Tibial nerve (tissue), 4 donors: ENCODE measurements at regions not wholly inside any gene's neighbourhood (a gene's known extent, or its start where the extent isn't known, plus 50 kb on each side); places are given as distances from the start of the nearest gene placed in this dataset.

Experiments
- DNase-seq, 2 donors: peaks; one replicate each; pipeline ENCODE4 v3.0.0-alpha.2; 2019; ENCODE audit warnings: low spot score in 2 of 2
- H3K27ac ChIP-seq, 4 donors: fragments of 200-600 bp; sonication (generic) in 3 of 4; one replicate each; pipeline ENCODE4 v1.5.1; 2017 to 2019; ENCODE audit warnings: mild to moderate bottlenecking in 1 of 4
- H3K27me3 ChIP-seq, 2 donors: fragments of 200-600 bp; sonication (generic) in 1 of 2; one replicate each; pipeline versions ENCODE4 v1.5.1 to v1.6.0; 2017 to 2019
- H3K36me3 ChIP-seq, 3 donors: fragments of 200-600 bp; sonication (generic); one replicate each; pipeline ENCODE4 v1.5.1; 2018 to 2019
- H3K4me1 ChIP-seq, 4 donors: fragments of 200-600 bp; sonication (generic) in 3 of 4; one replicate each; pipeline ENCODE4 v1.5.1; 2017 to 2019
- H3K4me3 ChIP-seq, 4 donors: fragments of 200-600 bp; sonication (generic) in 3 of 4; one replicate each; pipeline ENCODE4 v1.5.1; 2017 to 2019; ENCODE audit warnings: mild to moderate bottlenecking in 1 of 4, moderate library complexity in 1 of 4
- H3K9me3 ChIP-seq, 4 donors: fragments of 200-600 bp; sonication (generic) in 3 of 4; one replicate each; pipeline ENCODE4 v1.5.1; 2017 to 2019
- CTCF ChIP-seq, 5 experiments: fragments of 200-600 bp in 3 of 5; fragments of 450-650 bp in 2 of 5; sonication (generic) in 3 of 5; IDR thresholded peaks; one replicate each; pipeline ENCODE4 v1.5.1; 2016 to 2019; ENCODE audit warnings: antibody characterized with exemption in 5 of 5, mild to moderate bottlenecking in 3 of 5, moderate library complexity in 2 of 5
- EP300 ChIP-seq, 2 donors: sonication (generic); formaldehyde crosslinking; IDR thresholded peaks; one replicate each; pipeline ENCODE4 v1.6.1; 2017; ENCODE audit warnings: antibody characterized with exemption in 2 of 2, mild to moderate bottlenecking in 1 of 2
- POLR2A ChIP-seq, 2 donors: fragments of 450-650 bp; IDR thresholded peaks; one replicate each; pipeline ENCODE4 v1.6.1; 2017; ENCODE audit warnings: antibody characterized with exemption in 2 of 2, mild to moderate bottlenecking in 2 of 2, moderate library complexity in 2 of 2
- WGBS, 2 donors: methylation state at CpG; one replicate each; pipeline ENCODE4 v1.1.5; 2018; 5-methylcytosine and 5-hydroxymethylcytosine counted together

DNA sequence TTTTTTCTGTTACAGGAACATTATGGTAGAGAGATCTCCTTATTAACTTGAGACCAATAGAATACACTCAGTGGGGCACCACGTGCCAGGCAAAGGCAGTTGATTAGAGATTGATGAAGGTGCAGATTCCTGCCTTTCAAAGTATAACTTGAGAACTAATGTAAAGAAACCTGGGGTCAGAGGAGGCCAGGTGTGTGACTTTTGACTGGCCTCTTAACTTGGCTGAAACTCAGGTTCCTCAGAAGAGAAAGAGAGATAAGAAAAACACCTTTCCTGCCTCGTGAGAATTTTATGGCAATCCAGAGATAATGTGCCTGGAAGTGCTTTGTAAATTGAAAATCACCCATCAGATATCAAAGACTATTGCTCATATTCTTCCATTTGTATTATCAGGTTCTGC, 110.7 kb upstream of the GZMB start:
- DNase-seq = no peak
- H3K27ac ChIP-seq = no peak overlapping the region
- 71 to 79% methylated on average over 2 of the region's 2 CpGs for WGBS, 2 donors
- H3K9me3 ChIP-seq = peaks cover 0 to 12% (median 3%) of the 10 kb centered on the region in 4 donors
- no peaks in the 10 kb centered on the region for H3K4me1 ChIP-seq
- no peaks in the 10 kb centered on the region for H3K36me3 ChIP-seq
- TF ChIP-seq CTCF (IDR thresholded peaks at IDR 0.05) (no peak), EP300 (IDR thresholded peaks at IDR 0.05) (no peak), POLR2A (IDR thresholded peaks at IDR 0.05) (no peak)
- no peaks in the 10 kb centered on the region for H3K27me3 ChIP-seq
- no peak overlapping the region for H3K4me3 ChIP-seq

DNA sequence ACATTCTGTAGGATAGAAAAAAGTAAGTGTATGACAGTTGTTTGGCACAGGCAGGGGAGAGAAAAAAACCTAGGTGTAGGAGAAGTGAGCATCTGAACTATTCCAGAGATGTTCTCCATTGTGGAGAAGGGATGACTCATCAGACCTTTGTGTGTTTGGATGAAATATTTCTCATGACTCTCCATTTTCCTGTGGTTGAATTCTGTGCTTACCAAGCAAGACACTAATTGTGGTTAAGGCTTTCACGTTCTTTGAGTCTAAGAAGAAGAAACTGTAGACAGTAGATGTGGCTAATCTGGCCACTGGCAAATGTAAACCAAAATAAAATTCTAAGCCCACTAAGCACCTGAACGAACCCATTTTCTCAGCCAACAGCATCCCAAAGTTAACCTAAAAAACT, 107.9 kb upstream of the GZMB start:
- no peak for DNase-seq
- Histone ChIP-seq H3K27ac (no peak overlapping the region), H3K4me3 (no peak overlapping the region), H3K36me3 (no peaks in the 10 kb centered on the region), H3K4me1 (no peaks in the 10 kb centered on the region), H3K9me3 (peaks cover 0 to 3% (median 0%) of the 10 kb centered on the region in 4 donors), H3K27me3 (no peaks in the 10 kb centered on the region)
- TF ChIP-seq CTCF (IDR thresholded peaks at IDR 0.05) (no peak), POLR2A (IDR thresholded peaks at IDR 0.05) (no peak), EP300 (IDR thresholded peaks at IDR 0.05) (no peak)
- 68 to 74% methylated on average over 2 of the region's 2 CpGs for WGBS, 2 donors

DNA sequence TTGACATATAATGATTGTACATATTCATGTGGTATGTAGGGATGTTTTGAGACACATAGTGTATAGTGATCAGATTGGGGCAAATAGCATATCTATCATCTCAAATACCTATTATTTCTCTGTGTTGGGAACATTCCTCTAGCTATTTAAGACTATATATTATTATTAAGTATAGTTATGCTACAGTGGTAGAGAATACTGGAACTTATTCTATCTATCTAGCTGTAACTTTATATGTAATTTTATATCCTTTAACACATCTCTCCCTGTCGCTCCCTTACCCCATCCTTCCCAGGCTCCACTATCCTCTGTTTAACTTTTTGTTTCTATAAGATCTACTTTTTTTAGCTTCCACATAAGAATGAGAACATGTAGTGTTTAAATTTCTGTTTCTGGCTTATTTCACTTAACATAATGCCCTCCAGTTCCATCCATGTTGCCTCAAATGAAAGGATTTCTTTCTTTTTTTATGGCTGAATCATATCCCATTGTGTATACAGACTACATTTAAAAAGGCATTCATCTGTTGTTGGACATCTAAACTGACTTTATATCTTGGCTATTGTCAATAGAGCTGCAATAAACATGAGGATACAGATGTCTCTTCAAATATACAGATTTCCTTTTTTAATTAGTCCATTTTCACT, 102.1 kb upstream of the GZMB start:
- WGBS, 2 donors = 0 to 72% methylated on average over 1 of the region's 1 CpG
- Histone ChIP-seq H3K4me3 (no peak overlapping the region), H3K4me1 (peaks cover 0 to 7% (median 0%) of the 10 kb centered on the region in 4 donors), H3K27ac (no peak overlapping the region), H3K36me3 (no peaks in the 10 kb centered on the region), H3K27me3 (no peaks in the 10 kb centered on the region), H3K9me3 (peaks cover 0 to 3% (median 0%) of the 10 kb centered on the region in 4 donors)
- TF ChIP-seq CTCF (IDR thresholded peaks at IDR 0.05) = no peak
- no peak for TF ChIP-seq EP300 (IDR thresholded peaks at IDR 0.05)
- TF ChIP-seq POLR2A (IDR thresholded peaks at IDR 0.05) = no peak
- no peak for DNase-seq

DNA sequence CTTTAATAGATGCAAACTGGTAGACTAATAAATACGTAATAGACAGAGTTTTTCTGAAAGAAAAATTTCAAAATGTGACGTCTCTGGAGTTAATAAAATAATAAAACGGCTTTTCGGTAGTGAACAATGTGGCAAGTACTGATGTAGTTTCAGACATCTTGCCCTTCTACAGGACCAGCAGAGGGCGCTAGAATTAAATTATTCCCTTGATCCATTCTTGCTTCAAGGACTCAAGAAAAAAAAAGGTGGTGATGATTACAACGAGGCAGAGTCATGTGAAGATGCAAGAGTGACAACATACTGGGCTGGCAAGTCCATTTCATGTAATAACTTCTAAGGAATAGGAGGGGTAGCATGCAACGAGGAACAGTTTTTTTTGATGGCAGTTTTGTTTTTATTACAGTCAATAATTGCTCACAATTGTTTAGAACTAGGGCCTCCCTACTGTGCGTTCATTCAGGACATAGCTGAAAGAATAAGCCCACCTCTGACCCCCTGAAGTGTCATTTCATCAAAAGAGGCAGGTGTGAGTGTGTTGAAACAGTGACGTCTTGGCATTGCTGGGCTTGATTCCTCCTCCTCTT, 101.0 kb upstream of the GZMB start:
- Histone ChIP-seq H3K27ac (no peak overlapping the region), H3K27me3 (no peaks in the 10 kb centered on the region), H3K4me3 (no peak overlapping the region), H3K4me1 (peaks cover 0 to 7% (median 0%) of the 10 kb centered on the region in 4 donors), H3K36me3 (no peaks in the 10 kb centered on the region), H3K9me3 (peaks cover 0 to 3% (median 0%) of the 10 kb centered on the region in 4 donors)
- TF ChIP-seq CTCF (IDR thresholded peaks at IDR 0.05) (peak; percentile 55 to 73 (median 66)), POLR2A (IDR thresholded peaks at IDR 0.05) (no peak), EP300 (IDR thresholded peaks at IDR 0.05) (no peak)
- DNase-seq = peak in 1 of 2 donors; percentile 84
- WGBS, 2 donors = 28% methylated on average over 9 of the region's 9 CpGs

DNA sequence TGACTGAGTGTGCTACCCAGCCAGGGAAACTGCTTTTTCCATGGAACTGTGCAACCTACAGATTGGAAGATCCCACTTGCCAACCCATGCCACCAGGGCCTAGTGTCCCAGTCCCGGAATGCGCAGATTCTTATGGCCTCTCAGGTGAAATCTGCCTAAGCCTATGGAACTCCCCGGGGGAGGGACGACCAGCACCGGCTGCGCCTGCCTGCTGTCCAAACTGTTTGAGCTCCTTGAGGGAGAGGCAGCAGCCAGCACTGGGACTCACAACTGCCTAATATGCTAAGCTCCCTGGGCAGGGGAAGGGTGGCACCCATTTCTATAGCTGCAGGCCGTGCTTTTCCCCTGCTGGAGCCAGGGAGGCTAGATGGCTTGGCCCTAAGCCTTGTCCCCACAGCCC, 92.5 kb upstream of the GZMB start:
- DNase-seq = no peak
- 93 to 100% methylated on average over 3 to 7 of the region's 7 CpGs for WGBS, 2 donors

More for the DNA sequence above, 92.5 kb upstream of the GZMB start:
- Histone ChIP-seq H3K27me3 (no peaks in the 10 kb centered on the region), H3K36me3 (no peaks in the 10 kb centered on the region), H3K4me1 (no peaks in the 10 kb centered on the region), H3K27ac (no peak overlapping the region), H3K4me3 (no peak overlapping the region), H3K9me3 (no peaks in the 10 kb centered on the region)
- no peak for TF ChIP-seq EP300 (IDR thresholded peaks at IDR 0.05)
- no peak for TF ChIP-seq CTCF (IDR thresholded peaks at IDR 0.05)
- TF ChIP-seq POLR2A (IDR thresholded peaks at IDR 0.05) = no peak
